ENCODE measurements at regions not wholly inside any gene's neighbourhood (a gene's known extent, or its start where the extent isn't known, plus 50 kb on each side); places are given as distances from the start of the nearest gene placed in this dataset.

DNA sequence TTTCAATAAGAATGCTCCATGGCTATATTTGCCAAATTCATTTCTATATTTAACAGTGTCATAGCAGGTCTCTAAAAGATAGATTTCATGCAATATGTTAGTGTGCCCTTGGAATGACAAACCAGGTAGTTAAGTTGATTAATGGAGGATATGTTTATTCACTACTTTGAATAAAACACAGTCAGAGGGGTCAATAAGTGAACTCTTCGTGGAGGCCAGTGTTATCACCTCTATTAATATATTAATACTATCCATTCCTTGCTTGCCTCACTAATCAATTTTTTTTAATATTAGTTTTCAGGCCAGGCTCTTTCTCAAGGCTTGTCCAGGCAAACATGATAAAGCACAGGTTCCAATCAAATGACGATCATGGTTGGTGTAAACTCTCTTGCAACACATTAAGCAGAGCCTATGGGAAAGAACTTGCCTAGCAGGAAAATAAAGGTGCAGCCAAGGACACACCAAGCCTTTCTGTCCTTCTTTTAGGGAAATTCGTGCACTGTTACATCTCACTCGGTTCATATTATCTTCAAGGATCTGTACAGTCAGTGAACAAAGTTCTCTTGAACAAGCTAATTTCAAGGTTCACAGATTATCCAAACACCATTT, 144.7 kb downstream of the DCK start:
- intact Hi-C loops (cut with DNase I), result no loop called here
- no peaks in the 10 kb centered on the region for H3K9me3 ChIP-seq
- no peak for ATAC-seq
- DNase-seq, result no peak
- no peaks in the 10 kb centered on the region for H3K4me1 ChIP-seq
- no peak overlapping the region for H3K4me3 ChIP-seq
- H3K27me3 ChIP-seq, result no peaks in the 10 kb centered on the region
- H3K36me3 ChIP-seq, result no peaks in the 10 kb centered on the region
- TF ChIP-seq, protein P1, sequence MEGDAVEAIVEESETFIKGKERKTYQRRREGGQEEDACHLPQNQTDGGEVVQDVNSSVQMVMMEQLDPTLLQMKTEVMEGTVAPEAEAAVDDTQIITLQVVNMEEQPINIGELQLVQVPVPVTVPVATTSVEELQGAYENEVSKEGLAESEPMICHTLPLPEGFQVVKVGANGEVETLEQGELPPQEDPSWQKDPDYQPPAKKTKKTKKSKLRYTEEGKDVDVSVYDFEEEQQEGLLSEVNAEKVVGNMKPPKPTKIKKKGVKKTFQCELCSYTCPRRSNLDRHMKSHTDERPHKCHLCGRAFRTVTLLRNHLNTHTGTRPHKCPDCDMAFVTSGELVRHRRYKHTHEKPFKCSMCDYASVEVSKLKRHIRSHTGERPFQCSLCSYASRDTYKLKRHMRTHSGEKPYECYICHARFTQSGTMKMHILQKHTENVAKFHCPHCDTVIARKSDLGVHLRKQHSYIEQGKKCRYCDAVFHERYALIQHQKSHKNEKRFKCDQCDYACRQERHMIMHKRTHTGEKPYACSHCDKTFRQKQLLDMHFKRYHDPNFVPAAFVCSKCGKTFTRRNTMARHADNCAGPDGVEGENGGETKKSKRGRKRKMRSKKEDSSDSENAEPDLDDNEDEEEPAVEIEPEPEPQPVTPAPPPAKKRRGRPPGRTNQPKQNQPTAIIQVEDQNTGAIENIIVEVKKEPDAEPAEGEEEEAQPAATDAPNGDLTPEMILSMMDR (IDR thresholded peaks at IDR 0.05), result no peak
- no peak overlapping the region for H3K27ac ChIP-seq

DNA sequence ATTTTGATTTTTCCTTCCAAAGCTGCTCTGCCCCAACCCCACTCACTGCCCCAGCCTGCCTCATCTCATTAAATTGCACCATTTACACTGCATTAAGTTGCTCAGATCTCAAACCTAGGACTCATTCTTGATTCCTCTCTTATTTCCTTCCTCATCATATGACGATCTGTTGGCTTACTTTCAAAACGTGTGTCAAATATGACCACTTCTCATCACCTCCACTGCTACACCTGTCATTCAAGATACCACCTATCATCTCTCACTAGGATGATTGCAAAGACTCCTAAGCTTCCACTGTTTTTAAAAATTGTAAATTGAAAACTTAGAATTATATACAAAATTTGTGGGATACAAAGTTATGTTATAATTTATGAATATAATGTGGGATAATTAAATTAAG, 147.1 kb downstream of the DCK start:
- intact Hi-C loops (cut with DNase I), result no loop called here
- no peaks in the 10 kb centered on the region for H3K4me1 ChIP-seq
- TF ChIP-seq, protein P1 (IDR thresholded peaks at IDR 0.05), result no peak
- no peak for ATAC-seq
- no peak for DNase-seq
- H3K4me3 ChIP-seq, result no peak overlapping the region
- H3K36me3 ChIP-seq, result no peaks in the 10 kb centered on the region
- no peaks in the 10 kb centered on the region for H3K27me3 ChIP-seq
- H3K27ac ChIP-seq, result no peak overlapping the region
- no peaks in the 10 kb centered on the region for H3K9me3 ChIP-seq

DNA sequence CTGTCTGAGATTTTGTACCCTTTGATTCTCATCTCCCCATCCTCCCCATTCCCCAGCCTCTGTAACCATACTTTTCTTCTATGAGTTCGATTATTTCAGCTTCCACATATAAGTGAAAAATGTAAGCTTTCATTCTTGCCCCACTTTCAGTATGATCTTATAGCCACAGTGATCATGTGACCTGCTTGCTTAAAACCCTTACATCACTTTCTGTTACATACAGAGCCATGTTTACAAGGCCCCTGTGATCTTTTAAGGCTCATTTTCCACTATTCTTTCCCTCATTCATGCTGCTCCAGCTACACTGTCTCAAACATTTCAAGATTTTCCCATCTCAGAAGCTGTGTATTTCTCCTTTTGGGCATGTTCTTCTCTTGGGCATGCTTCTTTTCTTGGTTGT, 147.7 kb downstream of the DCK start:
- no peaks in the 10 kb centered on the region for H3K4me1 ChIP-seq
- intact Hi-C loops (cut with DNase I), result no loop called here
- DNase-seq, result no peak
- no peaks in the 10 kb centered on the region for H3K27me3 ChIP-seq
- TF ChIP-seq, protein P1 (IDR thresholded peaks at IDR 0.05), result no peak
- no peak for ATAC-seq
- no peak overlapping the region for H3K27ac ChIP-seq
- H3K4me3 ChIP-seq, result no peak overlapping the region
- H3K9me3 ChIP-seq, result no peaks in the 10 kb centered on the region
- no peaks in the 10 kb centered on the region for H3K36me3 ChIP-seq

DNA sequence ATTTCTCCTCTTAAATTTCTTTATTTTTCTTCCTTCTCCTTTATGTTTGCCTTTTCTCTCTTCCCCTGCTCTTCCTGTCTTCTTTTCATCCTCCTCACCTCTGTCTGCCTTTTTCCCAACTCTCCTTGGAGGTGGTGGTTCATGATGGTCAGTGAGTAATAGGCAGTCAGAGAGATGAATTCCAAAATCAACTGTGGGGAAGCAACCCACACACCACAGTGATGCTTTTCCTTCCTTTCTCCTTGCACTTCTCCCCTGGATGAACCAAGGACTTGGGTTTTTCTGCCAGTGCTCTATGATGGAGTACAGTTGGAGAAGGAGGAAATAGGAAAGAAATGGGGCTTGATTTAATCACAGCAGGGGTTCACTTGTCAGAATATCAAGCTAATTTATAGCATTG, 153.8 kb downstream of the DCK start:
- Histone ChIP-seq H3K9me3 (no peaks in the 10 kb centered on the region), H3K27ac (no peak overlapping the region), H3K27me3 (no peaks in the 10 kb centered on the region), H3K36me3 (no peaks in the 10 kb centered on the region), H3K4me1 (no peaks in the 10 kb centered on the region), H3K4me3 (no peak overlapping the region)
- TF ChIP-seq, protein P1 (IDR thresholded peaks at IDR 0.05), result no peak
- DNase-seq (no peak), ATAC-seq (no peak)
- intact Hi-C loops (cut with DNase I), result no loop called here

DNA sequence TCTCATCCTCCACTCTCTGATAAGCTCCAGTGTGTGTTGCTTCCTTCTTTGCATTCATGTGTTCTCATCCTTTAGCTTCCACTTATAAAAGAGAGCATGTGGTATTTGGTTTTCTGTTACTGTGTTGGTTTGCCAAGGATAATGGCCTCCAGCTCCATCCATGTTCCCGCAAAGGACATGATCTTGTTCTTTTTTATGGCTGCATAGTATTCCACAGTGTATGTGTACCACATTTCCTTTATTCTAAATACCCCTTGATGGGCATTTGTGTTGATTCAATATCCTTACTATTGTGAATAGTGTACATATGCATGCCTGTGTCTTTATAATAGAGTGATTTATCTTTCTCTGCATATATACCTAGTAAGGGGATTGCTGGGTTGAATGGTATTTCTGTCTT, 155.1 kb downstream of the DCK start:
- Histone ChIP-seq H3K27ac (no peak overlapping the region), H3K27me3 (peaks cover under 1% of the 10 kb centered on the region), H3K4me1 (no peaks in the 10 kb centered on the region), H3K9me3 (no peaks in the 10 kb centered on the region), H3K36me3 (no peaks in the 10 kb centered on the region), H3K4me3 (no peak overlapping the region)
- ATAC-seq, result no peak
- intact Hi-C loops (cut with DNase I), result no loop called here
- TF ChIP-seq, protein P1 (IDR thresholded peaks at IDR 0.05), result no peak
- DNase-seq, result no peak

DNA sequence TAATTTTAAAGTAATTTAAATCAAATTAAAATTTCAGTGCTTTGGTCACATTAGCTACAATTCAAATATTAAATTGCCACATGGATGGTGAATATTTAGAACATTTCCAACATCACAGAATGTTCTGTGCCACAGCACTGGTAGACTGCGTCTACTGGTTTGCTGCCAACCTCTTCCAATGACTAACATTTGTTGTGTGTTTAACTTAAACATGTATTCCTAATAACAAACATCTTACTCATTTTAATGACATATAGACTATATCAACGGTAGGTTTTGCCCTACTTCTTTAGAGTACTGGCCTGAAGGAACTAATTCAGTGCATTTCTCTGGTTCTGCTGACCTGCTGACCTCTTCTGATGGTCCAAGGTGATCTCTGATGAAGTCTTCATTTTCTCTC, 157.6 kb downstream of the DCK start:
- ATAC-seq, result no peak
- DNase-seq, result no peak
- intact Hi-C loops (cut with DNase I), result no loop called here

More for the DNA sequence above, 157.6 kb downstream of the DCK start:
- no peaks in the 10 kb centered on the region for H3K36me3 ChIP-seq
- H3K9me3 ChIP-seq, result no peaks in the 10 kb centered on the region
- H3K4me3 ChIP-seq, result no peak overlapping the region
- H3K27me3 ChIP-seq, result peaks cover 5% of the 10 kb centered on the region
- no peak overlapping the region for H3K27ac ChIP-seq
- TF ChIP-seq, protein P1 (IDR thresholded peaks at IDR 0.05), result no peak
- no peaks in the 10 kb centered on the region for H3K4me1 ChIP-seq

Measured in upper lobe of right lung (tissue), 1 donor.